ENCODE measurements at regions not wholly inside any gene's neighbourhood (a gene's known extent, or its start where the extent isn't known, plus 50 kb on each side); places are given as distances from the start of the nearest gene placed in this dataset.
"Not testable (repeated sequence)": the region's sequence is repeated elsewhere in the genome, so short reads cannot be mapped to it uniquely, and the experiment has no call there.

GRCh38 chr18:2197946-2198345 is 373.4 kb downstream of the METTL4 start:
- DNase-seq: no peak

- DNase-seq: no peak
Measured at GRCh38 chr18:2199060-2199459, 372.2 kb downstream of the METTL4 start.

DNA sequence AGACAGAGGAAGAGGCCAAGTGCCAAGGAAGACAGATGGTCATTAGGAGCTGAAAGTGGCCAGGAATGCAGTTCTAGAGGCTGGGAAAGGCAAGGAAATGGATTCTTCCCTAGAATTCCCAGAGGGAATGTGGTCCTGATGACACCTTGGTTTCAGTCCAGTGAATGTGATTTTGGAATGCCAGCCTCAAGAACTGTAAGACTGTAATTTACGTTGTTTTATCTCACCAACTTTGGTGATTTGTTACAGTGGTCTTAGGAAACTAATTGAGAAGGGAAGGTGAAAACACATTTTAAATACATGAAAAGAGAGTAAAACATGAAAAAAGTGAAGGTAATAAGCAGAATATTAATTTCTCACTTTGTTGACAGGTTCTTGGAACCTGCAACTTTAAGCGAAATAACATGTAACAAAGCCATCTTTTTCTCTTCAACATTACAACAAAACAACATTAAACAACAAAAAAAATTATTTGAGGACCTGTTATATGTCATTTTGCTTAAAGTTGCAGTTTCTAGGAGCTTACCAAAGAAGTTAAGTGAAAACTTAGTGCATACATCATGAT is 370.2 kb downstream of the METTL4 start:
- DNase-seq: peak; percentile 32 to 67

GRCh38 chr18:2204736-2205135 is 366.6 kb downstream of the METTL4 start:
- no peak for DNase-seq

DNA sequence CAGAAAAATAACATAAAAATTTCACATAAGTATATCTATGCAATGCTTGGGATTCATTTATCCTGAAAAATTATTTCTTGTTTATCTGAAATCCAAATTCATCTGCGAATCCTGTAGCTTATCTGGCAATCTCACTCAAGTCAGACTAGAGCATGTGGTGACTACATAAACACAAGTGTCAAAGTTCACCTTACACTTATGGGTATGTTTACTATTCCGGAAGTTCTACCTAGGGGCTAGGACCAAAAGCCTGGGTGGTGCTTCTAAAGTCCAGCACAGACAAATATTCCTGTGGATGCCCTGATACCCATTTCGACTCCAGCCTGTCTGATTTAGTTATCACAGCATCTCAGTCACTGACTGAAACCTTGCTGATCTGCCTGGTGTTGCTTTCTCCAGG is 364.0 kb downstream of the METTL4 start:
- no peak for DNase-seq

DNA sequence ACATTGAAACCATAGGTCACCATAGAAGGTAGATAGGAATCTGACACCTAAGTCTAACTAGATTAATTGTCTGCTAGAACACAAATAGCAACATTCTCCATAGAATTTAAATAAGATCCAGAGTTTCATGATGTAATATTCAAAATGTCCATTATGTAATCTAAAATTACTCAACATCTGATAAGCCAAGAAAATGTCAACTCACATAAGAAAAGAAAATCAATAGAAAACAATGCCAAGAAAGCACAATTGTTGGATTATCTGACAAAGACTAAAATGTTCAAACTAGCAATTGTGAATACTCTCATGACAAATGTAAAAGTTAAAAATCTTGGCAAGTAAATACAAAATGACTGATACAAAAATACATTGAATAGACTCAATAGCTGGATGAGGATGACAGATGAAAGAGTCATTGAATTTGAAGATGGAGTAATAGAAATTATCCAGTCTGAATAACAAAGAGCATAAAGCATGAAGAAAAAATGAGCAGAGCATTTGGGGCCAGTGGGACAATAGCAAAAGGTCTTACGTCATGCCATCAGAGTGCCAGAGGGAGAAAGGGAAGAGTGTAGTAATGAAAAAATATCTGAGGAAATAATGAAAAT is 358.6 kb downstream of the METTL4 start:
- DNase-seq: no peak

DNA sequence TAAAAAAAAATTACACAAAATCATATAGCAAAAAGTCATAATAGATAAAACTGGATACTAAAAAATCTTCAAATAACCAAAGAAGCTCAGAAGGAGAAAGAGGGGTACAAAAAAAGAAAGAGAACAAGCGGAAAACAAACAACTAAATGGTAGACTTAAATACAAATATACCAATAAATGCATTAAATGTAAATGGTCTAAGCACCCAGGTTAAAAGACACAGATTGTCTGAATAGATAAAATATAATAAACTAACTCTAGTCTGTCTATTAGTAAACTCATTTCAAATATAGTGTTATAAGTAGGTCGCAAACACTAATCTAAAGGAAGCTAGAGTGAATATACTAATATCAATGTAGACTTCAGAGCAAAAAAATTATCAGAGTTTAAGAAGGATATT is 357.4 kb downstream of the METTL4 start:
- no peak for DNase-seq

DNA sequence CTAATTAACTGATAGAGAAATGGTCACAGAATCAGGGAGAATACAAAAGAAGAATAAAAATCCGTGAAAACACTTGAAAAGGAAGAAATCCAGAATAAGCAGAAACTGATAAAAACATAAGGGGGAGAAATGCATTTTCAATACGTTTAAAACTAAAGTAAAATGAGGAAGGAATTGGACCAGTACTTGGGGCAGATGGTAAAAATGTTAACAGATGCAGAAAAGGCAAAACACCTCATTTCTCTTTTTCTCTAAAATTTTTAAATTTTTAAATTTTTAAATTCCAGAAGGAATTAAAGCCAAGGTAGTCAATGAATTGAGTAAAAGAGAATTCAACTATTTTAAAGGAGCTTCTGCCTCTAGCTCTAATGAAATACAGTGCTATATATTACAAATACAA is 353.9 kb downstream of the METTL4 start:
- DNase-seq: no peak

DNA sequence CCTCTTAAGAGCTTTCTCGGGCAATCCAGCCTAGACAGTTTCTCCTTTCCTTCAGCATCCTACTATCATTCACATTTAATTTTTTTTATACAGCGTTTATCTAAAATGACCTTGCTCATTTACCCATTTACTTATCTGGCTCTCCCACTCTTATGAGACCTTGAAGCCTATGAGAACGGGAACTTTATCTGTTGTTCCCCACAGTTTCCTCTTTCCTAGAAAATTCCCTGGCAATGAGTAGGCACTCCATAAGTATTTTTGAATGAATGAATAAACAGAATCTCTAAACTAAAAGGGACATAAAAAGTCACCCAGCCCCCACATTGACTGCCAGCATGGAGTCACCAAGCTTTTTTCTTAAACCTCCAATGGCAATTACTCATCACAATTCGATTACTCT is 353.2 kb downstream of the METTL4 start:
- DNase-seq: no peak

DNA sequence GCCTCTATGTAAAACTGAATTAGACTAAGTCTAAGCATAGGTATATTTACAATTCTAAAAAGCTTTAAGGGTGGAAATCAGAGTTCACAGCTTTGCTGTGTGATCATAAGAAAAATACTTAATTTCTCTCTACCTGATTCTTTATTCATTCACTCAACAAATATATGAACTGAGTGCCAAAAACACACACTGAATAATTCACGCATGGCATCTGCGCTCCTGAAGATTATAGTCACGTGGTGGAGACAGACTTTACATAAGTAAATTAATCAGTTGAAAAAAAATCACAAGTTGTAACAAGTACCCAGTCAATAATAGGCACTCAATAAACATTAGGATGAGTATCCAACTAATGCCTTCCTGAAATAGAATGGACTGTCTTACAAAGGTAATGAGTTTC is 351.6 kb downstream of the METTL4 start:
- DNase-seq: peak in 1 of 2 experiments; percentile 34

DNA sequence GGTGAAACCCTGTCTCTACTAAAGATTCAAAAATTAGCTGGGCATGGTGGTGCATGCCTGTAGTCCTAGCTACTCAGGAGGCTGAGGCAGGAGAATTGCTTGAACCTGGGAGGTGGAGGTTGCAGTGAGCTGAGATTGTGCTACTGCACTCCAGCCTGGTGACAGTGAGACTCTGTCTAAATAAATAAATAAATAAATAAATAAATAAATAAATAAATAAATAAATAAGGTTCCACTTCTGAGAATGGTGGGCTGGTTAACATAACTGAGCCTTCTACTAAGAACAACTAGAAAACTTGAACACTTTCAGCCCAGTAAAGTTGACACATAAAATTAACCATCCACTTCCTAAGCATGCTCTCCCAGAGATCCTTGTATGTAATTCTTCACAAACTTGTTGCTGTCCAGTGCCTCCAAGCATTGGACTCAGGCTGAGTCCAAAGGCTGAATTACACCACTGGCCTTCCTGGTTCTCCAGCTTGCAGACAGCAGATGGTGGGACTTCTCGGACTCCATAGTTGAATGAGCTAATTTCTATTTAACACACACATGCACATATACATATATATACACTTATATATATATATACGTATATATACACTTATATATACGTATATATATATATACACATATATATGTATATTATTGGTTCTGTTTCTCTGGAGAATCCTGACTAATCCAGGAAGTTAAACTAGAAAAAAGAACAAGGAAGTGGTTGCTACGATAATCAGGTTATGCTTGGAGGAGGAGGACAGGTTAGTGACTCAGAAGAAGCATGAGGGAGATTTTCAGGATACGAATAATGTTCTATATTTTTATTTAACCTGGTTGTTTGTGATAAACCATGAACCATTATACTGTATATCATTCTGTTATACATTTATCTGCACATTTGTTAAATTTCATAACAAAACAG is 348.8 kb downstream of the METTL4 start:
- DNase-seq: no peak

- no peak for DNase-seq
Measured at GRCh38 chr18:2223449-2223848, 347.9 kb downstream of the METTL4 start.

- peak in 1 of 2 experiments; percentile 69 for DNase-seq
Measured at GRCh38 chr18:2223849-2224248, 347.5 kb downstream of the METTL4 start.

DNA sequence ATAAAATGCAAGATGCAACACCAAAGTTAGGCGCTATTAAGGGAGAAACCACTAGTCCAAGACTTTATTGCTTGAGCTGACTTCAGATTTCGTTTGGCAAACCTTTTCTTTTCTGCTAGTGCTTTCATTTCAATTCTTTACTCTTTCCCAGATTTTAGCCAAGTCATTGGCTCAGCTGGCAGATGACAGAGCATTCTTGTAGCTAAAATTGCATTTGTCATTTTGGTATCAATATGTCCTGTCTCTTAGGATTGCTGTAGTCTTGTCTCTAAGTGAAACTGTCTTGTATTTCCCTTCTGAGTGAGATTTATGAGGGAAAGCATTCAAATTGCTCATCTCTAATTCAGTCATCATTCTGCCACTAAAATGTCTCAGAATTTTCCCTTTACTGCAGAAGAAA is 335.1 kb downstream of the METTL4 start:
- no peak for DNase-seq

- no peak for DNase-seq
Measured at GRCh38 chr18:2237706-2238105, 333.6 kb downstream of the METTL4 start.

GRCh38 chr18:2240311-2240705 is 331.0 kb downstream of the METTL4 start:
- DNase-seq: no peak

- no peak for DNase-seq
Measured at GRCh38 chr18:2244641-2245040, 326.7 kb downstream of the METTL4 start.

DNA sequence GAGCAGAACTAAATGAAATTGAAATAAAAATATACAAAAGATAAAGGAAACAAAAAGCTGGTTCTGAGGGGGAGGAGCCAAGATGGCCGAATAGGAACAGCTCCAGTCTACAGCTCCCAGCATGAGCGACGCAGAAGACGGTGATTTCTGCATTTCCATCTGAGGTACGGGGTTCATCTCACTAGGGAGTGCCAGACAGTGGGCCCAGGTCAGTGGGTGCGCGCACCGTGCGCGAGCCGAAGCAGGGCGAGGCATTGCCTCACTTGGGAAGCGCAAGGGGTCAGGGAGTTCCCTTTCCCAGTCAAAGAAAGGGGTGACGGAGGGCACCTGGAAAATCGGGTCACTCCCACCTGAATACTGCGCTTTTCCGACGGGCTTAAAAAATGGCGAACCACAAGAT is 324.2 kb downstream of the METTL4 start:
- not testable (repeated sequence) for DNase-seq

DNA sequence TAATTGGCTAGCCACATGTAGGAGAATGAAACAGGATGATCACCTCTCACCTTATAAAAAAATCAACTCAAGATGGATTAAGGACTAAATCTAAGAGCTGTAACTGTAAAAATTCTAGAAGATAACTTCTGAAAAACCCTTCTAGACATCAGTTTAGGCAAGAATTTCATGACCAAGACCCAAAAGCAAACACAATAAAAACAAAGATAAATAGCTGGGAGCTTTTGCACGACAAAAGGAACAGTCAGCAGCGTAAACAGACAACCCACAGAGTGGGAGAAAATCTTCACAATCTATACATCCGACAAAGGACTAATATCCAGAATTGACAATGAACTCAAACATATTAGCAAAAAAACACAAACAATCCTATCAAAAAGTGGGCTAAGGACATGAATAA is 316.3 kb downstream of the METTL4 start:
- DNase-seq: no peak

GRCh38 chr18:2256577-2256976 is 314.7 kb downstream of the METTL4 start:
- no peak for DNase-seq

DNA sequence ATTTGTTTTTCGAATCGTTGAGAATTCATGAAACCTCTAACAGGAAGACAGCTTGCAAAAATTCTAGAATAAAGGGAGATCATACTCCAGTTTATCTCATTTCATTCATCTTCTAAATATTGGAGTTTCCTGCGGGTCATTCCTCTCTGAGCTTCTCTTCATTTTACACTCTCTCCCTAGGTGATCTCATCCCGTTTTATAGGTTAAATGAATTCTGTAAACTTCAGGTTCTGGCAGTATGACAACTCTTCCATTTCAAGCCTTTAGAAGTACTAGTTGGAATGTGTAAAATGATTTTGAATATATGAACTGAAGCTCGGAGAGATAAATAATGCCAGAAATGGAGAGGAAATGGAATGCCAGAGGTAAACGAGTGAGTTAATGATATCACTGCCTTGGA is 312.4 kb downstream of the METTL4 start:
- no peak for DNase-seq

- no peak for DNase-seq
Measured at GRCh38 chr18:2263303-2263890, 307.9 kb downstream of the METTL4 start.

GRCh38 chr18:2274613-2275012 is 296.7 kb downstream of the METTL4 start:
- DNase-seq: no peak

DNA sequence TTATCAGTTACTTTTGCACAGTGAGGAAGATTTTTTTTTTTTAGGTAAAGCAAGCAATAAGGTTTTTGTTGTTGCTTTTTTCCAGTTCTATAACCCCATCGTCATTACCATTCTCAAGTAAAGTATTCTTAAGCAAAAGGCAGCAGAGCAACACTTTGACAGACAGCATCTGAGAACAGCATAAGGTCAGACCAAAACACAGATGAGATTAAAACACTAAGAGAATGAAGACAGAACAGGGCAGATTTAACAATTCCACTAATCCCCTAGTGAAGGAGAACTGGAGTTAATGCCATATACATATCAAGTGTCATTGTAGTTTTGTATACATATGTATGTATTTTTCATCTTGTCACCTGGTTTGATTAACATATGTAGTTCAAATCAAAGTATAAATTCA is 290.2 kb downstream of the METTL4 start:
- DNase-seq: peak; percentile 49 to 85
